ENCODE measurements at regions not wholly inside any gene's neighbourhood (a gene's known extent, or its start where the extent isn't known, plus 50 kb on each side); places are given as distances from the start of the nearest gene placed in this dataset.

DNA sequence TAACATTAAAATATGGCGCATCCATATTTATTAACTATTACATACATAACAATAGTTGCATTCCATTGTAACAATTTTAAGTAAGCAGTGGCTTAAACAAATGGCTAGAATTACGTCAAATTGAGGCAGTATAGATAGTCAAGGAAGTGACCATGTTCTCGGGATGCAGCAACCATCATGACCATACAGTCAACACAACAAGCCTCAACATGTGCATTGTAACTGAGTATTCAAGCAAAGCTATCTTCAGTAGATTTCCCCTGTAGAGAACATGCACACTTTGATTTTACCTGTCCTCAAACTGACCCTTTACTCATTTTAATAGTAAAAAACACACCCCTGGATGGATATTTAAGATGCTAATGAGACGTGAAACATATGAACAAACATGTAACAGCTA lies 356.4 kb downstream of the HINT1 start:
- TF ChIP-seq, protein P1, sequence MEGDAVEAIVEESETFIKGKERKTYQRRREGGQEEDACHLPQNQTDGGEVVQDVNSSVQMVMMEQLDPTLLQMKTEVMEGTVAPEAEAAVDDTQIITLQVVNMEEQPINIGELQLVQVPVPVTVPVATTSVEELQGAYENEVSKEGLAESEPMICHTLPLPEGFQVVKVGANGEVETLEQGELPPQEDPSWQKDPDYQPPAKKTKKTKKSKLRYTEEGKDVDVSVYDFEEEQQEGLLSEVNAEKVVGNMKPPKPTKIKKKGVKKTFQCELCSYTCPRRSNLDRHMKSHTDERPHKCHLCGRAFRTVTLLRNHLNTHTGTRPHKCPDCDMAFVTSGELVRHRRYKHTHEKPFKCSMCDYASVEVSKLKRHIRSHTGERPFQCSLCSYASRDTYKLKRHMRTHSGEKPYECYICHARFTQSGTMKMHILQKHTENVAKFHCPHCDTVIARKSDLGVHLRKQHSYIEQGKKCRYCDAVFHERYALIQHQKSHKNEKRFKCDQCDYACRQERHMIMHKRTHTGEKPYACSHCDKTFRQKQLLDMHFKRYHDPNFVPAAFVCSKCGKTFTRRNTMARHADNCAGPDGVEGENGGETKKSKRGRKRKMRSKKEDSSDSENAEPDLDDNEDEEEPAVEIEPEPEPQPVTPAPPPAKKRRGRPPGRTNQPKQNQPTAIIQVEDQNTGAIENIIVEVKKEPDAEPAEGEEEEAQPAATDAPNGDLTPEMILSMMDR (IDR thresholded peaks at IDR 0.05): no peak
- no peak for TF ChIP-seq POLR2A (IDR thresholded peaks at IDR 0.05)
